GM19467 (cell line): ENCODE measurements at regions not wholly inside any gene's neighbourhood (a gene's known extent, or its start where the extent isn't known, plus 50 kb on each side); places are given as distances from the start of the nearest gene placed in this dataset.
"Not testable (repeated sequence)": the region's sequence is repeated elsewhere in the genome, so short reads cannot be mapped to it uniquely, and the experiment has no call there.

Experiments used
- ATAC-seq: cut with Tn5 transposase; IDR thresholded peaks from one replicate; pipeline ENCODE4 v1.9.1; 2021; ENCODE audit warnings: mild to moderate bottlenecking, moderate library complexity; ENCODE audit not compliant: unreplicated experiment

- no peak for ATAC-seq
Measured at GRCh38 chr18:54433368-54433767, 75.7 kb downstream of the C18orf54 start.

- no peak for ATAC-seq
Measured at GRCh38 chr18:54433857-54434256, 76.2 kb downstream of the C18orf54 start.

GRCh38 chr18:54434453-54434852 is 76.7 kb downstream of the C18orf54 start:
- ATAC-seq: no peak

- ATAC-seq: no peak
Measured at GRCh38 chr18:54436501-54436900, 78.8 kb downstream of the C18orf54 start.

- no peak for ATAC-seq
Measured at GRCh38 chr18:54440292-54440691, 82.6 kb downstream of the C18orf54 start.

- ATAC-seq: peak; percentile 79
Measured at GRCh38 chr18:54444319-54444914, 86.7 kb downstream of the C18orf54 start.

- ATAC-seq: no peak
Measured at GRCh38 chr18:54453996-54454395, 96.3 kb downstream of the C18orf54 start.

GRCh38 chr18:54465502-54465901 is 107.8 kb downstream of the C18orf54 start:
- ATAC-seq: no peak

GRCh38 chr18:54466248-54467005 is 108.7 kb downstream of the C18orf54 start:
- ATAC-seq: no peak

GRCh38 chr18:54479365-54479764 is 111.7 kb upstream of the DYNAP start:
- ATAC-seq: no peak

GRCh38 chr18:54480616-54481015 is 110.4 kb upstream of the DYNAP start:
- no peak for ATAC-seq

- ATAC-seq: not testable (repeated sequence)
Measured at GRCh38 chr18:54502451-54502850, 88.6 kb upstream of the DYNAP start.

GRCh38 chr18:54503131-54503894 is 87.7 kb upstream of the DYNAP start:
- no peak for ATAC-seq

GRCh38 chr18:54506516-54507261 is 84.4 kb upstream of the DYNAP start:
- no peak for ATAC-seq

GRCh38 chr18:54509793-54510192 is 81.3 kb upstream of the DYNAP start:
- no peak for ATAC-seq

GRCh38 chr18:54515149-54515548 is 75.9 kb upstream of the DYNAP start:
- no peak for ATAC-seq

- ATAC-seq: no peak
Measured at GRCh38 chr18:54517521-54517920, 73.5 kb upstream of the DYNAP start.

GRCh38 chr18:54521846-54522245 is 69.2 kb upstream of the DYNAP start:
- ATAC-seq: no peak

- no peak for ATAC-seq
Measured at GRCh38 chr18:54528942-54529376, 62.1 kb upstream of the DYNAP start.

- no peak for ATAC-seq
Measured at GRCh38 chr18:54529444-54529843, 61.6 kb upstream of the DYNAP start.

- no peak for ATAC-seq
Measured at GRCh38 chr18:54530285-54530684, 60.8 kb upstream of the DYNAP start.
